Cerebellar cortex (tissue), 1 donor: ENCODE measurements at regions not wholly inside any gene's neighbourhood (a gene's known extent, or its start where the extent isn't known, plus 50 kb on each side); places are given as distances from the start of the nearest gene placed in this dataset.
"Not testable (repeated sequence)": the region's sequence is repeated elsewhere in the genome, so short reads cannot be mapped to it uniquely, and the experiment has no call there.

Source experiments
- DNase-seq: peaks from one replicate; pipeline ENCODE4 v3.0.0-alpha.2; 2015; ENCODE audit warnings: low spot score

GRCh38 chr7:112937651-112938415 is 147.6 kb upstream of the TMEM168 start:
- no peak for DNase-seq

GRCh38 chr7:112933598-112933997 is 143.4 kb upstream of the TMEM168 start:
- no peak for DNase-seq

DNA sequence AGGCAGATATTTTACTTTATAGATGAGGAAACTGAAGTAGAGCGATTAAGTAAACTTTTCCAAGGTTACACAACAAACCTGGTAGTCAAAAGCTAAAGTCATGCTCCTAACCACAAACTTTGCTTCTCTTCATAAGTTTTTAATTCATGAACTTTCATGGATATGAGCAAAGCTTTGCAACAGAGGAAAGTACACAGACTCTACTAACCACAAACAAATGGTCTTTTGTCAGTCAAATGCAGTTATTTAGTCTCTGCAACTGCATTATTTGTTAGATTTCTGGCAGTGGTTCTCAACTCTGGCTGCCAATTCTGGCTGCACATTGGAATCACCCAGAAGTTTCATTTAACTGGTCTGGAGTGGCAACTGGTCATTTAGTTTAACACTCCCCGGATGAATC is 140.6 kb upstream of the TMEM168 start:
- DNase-seq, result no peak

DNA sequence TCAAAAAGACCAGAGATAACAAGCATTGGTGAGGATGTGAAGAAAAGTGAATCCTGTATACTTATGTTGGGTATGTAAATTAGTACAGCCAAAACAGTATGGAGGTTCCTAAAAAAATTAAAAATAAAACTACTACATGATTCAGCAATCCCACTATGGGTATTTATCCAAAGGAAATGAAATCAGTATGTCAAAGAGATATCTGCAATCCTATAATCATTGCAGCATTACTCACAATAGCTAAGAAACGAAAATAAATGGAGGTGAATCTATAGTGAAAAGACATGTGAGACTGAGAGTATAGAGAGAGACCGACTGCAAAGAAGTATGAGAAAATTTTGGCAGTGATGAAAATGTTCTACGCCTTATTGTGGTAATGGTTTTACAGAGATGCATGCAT is 139.2 kb upstream of the TMEM168 start:
- no peak for DNase-seq

GRCh38 chr7:112926018-112926417 is 135.8 kb upstream of the TMEM168 start:
- DNase-seq, result no peak

- not testable (repeated sequence) for DNase-seq
Measured at GRCh38 chr7:112922546-112922945, 132.4 kb upstream of the TMEM168 start.

- DNase-seq, result not testable (repeated sequence)
Measured at GRCh38 chr7:112916431-112916830, 126.2 kb upstream of the TMEM168 start.

- DNase-seq, result no peak
Measured at GRCh38 chr7:112908086-112908485, 117.9 kb upstream of the TMEM168 start.

DNA sequence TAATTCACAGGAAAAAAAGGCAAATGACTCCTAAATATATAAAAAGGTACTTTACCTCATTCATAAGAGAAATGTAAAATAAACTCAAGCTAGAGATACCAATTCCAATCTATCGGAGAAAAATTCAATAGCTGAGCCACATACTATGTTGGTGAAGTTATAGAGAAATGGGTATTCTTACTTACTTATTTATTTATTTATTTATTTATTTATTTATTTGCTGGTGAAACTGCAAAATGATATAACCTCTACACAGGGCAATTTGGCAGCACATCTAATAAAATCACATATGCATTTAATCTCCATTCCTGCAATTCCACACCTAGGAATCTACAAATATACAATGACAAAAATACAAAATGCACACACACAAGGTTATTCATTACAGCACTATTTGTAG is 117.5 kb upstream of the TMEM168 start:
- DNase-seq, result no peak

GRCh38 chr7:112905950-112906349 is 115.8 kb upstream of the TMEM168 start:
- no peak for DNase-seq

DNA sequence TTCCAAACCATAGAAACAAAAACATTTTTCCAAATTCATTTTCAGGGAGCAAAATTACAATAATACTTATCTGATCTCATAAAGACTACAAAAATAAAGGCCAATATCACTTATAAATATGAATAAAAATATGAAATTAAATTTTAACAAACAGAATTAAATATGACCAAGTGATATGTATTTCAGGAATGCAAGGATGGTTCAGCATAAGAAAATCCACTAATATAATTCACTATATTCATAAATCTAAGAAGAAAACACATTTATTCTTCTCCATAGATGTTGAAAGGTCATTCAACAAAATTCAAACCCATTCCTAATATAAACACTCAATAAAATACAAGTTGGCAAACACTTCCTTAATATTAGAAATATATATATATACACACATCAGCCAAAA is 115.2 kb upstream of the TMEM168 start:
- DNase-seq, result no peak

- peak; percentile 52 for DNase-seq
Measured at GRCh38 chr7:112898432-112899290, 108.5 kb upstream of the TMEM168 start.

GRCh38 chr7:112897839-112898431 is 107.7 kb upstream of the TMEM168 start:
- DNase-seq, result no peak

DNA sequence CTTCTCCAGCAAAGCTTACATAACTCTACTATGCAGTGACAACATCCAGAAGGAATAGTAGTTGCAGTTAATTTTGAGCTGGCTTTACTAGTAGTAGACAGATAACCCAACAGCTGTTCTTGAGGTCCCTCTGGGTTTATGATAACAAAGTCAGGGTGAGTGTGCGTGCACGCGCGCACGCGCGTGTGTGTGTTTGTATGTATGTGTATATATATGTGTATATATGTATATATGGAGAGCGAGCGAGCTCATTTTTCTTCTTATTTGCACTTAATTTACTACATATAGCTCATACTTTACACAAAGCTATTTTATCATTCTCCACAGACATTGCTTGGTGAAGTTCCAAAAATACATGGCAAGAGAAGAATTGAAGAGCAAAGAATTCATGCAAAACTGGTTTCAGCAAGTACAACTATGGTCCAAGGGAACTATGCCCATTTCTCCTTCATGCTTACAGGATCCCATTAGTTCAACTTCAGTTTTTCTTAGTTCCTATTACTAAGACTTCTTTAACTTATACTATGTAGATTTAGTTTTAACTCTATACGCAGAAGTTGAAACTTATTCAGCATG is 105.9 kb upstream of the TMEM168 start:
- DNase-seq, result no peak

DNA sequence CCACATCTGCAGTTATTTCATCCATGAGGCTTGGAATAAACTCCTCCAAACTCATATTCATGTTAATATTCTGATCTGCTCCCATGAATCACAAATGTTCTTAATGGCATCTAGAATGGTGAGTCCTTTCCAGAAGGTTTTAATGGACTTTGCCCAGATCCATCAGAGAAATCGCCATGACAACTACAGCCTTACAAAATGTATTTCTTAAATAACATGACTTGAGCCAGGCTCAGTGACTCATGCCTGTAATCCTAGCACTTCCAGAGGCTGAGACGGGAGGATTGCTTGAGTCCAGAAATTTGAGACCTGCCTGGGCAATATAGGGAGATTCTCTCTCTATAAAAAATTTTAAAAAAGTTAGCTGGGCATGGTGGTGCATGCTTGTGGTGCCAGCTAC is 102.1 kb upstream of the TMEM168 start:
- DNase-seq, result no peak

GRCh38 chr7:112891698-112892097 is 101.5 kb upstream of the TMEM168 start:
- DNase-seq, result no peak

DNA sequence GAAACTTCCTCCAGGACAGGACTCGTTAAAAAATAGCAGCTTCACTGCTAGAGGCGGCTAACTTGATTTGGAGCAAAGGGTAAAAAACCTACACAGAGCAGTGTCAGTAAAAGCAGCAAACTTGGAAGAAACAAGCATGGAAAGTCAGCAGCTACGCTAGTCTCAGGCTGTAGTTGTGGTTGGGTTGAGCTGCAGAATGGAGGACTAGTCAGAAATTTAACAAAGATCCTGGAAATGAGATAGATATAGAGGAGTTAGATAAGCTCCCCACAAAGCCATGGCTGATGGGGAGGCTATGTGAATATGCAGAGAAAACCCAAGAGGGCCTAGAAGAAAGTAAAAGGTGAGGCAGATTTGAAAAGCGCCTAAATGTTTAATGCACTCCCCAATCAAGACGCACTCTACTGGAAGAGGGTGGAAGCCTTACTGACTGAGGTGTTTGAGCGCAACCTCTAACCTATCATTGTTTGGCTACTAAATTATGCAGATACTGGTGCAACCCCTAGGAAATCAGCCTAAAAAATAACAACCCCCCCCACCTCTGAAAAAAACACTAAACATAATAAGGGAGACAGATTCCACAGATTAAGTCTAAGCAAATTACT is 99.7 kb upstream of the TMEM168 start:
- DNase-seq, result no peak

GRCh38 chr7:112889268-112889667 is 99.1 kb upstream of the TMEM168 start:
- DNase-seq, result no peak

GRCh38 chr7:112888781-112889180 is 98.6 kb upstream of the TMEM168 start:
- DNase-seq, result no peak

DNA sequence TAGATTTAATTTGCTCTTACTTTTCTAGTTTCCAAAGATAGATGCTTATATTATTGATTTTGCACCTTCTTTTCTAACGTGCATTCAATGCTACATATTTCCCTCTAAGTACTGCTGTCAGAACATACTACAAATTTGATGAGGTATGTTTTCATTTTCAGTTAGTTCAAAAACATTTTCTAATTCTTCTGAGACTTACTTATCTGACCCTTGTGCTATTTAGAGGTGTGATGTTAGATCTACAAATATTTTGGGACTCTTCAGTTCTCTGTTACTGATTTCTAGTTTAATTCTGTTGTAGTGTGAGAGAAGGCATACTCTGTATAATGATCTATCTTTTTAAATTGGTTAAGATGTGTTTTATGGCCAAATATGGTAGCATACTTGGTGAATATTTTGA is 97.8 kb upstream of the TMEM168 start:
- DNase-seq, result no peak

- DNase-seq, result no peak
Measured at GRCh38 chr7:112887337-112887736, 97.1 kb upstream of the TMEM168 start.

DNA sequence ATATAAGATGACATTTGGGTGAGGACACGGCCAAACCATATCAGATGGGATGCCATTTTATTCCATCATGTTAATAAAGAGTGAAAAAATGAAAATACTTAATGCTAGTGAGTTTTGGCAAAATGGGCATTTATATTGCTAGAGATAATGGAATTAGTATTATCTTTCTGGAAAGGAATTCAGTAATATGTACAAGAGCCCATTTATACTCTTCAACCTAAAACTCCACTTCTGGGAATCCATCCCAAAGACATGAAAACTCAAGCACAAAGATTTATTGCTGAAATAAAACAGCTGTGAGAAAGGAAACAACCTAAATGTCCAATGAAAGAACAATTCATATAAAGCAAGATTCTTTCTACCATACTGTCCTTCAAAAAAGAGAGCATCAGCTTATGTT is 96.0 kb upstream of the TMEM168 start:
- no peak for DNase-seq
